ES-I3 (cell line): ENCODE measurements at regions not wholly inside any gene's neighbourhood (a gene's known extent, or its start where the extent isn't known, plus 50 kb on each side); places are given as distances from the start of the nearest gene placed in this dataset.

ENCODE experiments used
- H3K36me3 ChIP-seq: 2 replicates; pipeline ENCODE4 v1.6.1; 2013; ENCODE audit warnings: mild to moderate bottlenecking, low read length, control low read depth, moderate library complexity; ENCODE audit not compliant: insufficient read depth
- H3K4me1 ChIP-seq: 2 replicates; pipeline ENCODE4 v1.6.1; 2013; ENCODE audit warnings: mild to moderate bottlenecking, control low read depth, low read length; ENCODE audit not compliant: insufficient read depth
- H3K9ac ChIP-seq: 2 replicates; pipeline ENCODE4 v1.6.1; 2013; ENCODE audit warnings: low read depth, mild to moderate bottlenecking, low read length, moderate library complexity
- H3K9me3 ChIP-seq: 2 replicates; pipeline ENCODE4 v1.6.1; 2013; ENCODE audit warnings: mild to moderate bottlenecking, low read length, moderate library complexity; ENCODE audit not compliant: control insufficient read depth, insufficient read depth

- Histone ChIP-seq H3K9me3 (no peaks in the 10 kb centered on the region), H3K36me3 (no peaks in the 10 kb centered on the region), H3K9ac (no peak overlapping the region), H3K4me1 (peaks cover 1% of the 10 kb centered on the region; the same call in 1 of the 2 replicates)
Observed at GRCh38 chr2:128973566-128973965, 654.9 kb upstream of the HS6ST1 start.

DNA sequence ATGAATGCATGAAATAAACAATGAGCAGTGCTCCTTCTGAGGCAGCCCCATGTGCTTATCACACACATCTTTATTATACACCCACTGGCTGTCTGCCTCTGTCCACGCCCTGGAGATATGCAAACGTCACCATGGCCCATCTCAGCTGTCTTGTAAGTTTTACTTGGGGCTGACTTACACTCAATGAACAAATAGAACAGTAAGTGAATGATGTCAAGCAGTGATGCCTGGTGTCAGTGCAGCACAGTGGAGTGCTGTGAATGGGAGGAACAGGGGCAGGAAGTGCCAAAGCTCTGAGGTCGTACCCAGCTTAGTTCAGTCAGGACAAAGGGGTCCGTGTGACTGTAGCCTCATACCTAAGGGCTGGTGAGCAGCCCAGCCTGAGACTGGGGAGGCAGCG lies 659.5 kb upstream of the HS6ST1 start:
- H3K36me3 ChIP-seq = no peaks in the 10 kb centered on the region
- no peaks in the 10 kb centered on the region for H3K9me3 ChIP-seq
- H3K9ac ChIP-seq = no peak overlapping the region
- H3K4me1 ChIP-seq = peaks cover 6% of the 10 kb centered on the region; the same call in 1 of the 2 replicates

GRCh38 chr2:128979182-128979581 lies 660.5 kb upstream of the HS6ST1 start:
- H3K9ac ChIP-seq = no peak overlapping the region
- H3K9me3 ChIP-seq = no peaks in the 10 kb centered on the region
- no peaks in the 10 kb centered on the region for H3K36me3 ChIP-seq
- peaks cover 6% of the 10 kb centered on the region; the same call in 1 of the 2 replicates for H3K4me1 ChIP-seq

DNA sequence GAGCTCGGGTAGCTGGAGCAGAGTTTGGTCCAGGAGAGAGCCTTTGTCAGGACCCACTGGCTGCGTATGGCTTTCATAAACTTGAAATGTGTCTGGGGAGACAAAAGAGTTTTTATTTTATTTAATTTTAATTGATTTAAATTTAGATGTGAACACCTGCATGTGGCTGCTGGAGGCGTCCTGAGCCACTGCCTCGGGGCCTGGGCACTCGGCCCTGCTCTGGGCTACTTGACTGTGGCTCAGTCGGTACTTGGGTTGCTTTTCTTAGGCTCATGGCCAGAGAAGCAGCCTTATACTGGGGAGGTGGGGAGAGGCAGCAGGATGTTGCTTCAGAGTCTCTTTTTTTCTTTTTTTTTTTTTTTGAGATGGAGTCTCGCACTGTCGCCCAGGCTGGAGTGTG lies 661.8 kb upstream of the HS6ST1 start:
- H3K9me3 ChIP-seq = no peaks in the 10 kb centered on the region
- H3K9ac ChIP-seq = no peak overlapping the region
- H3K36me3 ChIP-seq = no peaks in the 10 kb centered on the region
- H3K4me1 ChIP-seq = peaks cover 6% of the 10 kb centered on the region; the same call in 1 of the 2 replicates

DNA sequence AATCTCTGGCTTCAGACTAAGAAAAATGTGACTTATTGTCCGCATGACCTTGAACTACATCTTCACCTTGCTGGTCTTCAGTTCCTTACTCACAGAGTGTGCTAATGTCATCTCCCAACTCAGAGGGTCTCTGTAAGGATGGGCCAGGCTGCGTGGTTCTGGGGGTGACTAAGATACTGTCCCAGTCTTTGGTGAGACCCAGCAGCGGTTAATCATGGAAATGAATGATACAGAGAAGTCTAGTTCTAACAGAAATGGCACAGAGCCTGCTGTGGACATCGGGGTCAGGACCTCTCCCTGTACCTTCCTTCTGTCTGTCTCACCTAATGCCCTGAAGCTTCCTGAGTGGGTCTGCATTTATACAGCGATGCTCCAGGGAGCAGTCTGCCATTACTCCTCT lies 662.7 kb upstream of the HS6ST1 start:
- Histone ChIP-seq H3K9ac (no peak overlapping the region), H3K9me3 (no peaks in the 10 kb centered on the region), H3K36me3 (no peaks in the 10 kb centered on the region), H3K4me1 (peaks cover 10% of the 10 kb centered on the region)

DNA sequence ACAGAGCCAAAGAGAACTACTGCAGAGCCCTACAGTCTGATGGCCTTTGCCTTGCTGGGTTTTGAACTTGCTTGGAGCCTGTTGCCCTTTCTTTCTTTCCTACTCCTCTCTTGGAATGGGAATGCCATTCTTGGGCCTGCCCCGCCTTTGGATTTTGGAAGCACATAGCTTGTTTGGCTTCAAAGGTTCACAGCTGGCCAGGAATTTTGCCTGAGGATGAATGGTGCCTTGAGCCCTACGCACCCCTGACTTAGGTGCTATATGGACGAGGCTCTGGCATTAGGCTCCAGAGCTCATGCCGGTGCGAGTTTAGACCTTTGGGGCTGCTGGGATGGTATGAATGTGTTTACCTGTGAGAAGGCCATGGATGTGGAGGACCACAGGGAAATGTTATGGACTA lies 663.3 kb upstream of the HS6ST1 start:
- Histone ChIP-seq H3K4me1 (peaks cover 10% of the 10 kb centered on the region), H3K36me3 (no peaks in the 10 kb centered on the region), H3K9ac (no peak overlapping the region)

DNA sequence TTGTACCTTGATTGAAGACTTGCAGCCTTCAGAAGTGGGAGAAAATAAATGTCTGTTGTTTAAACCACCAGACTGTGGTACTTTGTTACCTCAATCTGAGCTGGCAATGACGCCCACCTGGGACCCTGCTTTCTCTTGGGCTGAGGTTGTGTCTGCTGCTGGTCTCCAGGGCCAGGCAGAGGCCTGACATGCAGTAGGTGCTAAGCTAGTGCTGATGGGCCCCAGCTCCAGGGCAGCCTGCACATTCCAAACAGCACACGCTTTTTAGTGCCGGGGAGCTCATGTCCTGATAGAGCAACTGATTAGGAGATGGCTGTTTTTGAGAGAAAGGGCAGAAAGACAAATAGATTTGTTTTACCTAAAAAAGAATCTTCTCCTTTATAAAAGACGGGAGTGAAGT lies 664.0 kb upstream of the HS6ST1 start:
- H3K9me3 ChIP-seq = no peaks in the 10 kb centered on the region
- H3K36me3 ChIP-seq = no peaks in the 10 kb centered on the region
- peaks cover 10% of the 10 kb centered on the region for H3K4me1 ChIP-seq
- H3K9ac ChIP-seq = no peak overlapping the region

More for the DNA sequence above, 663.3 kb upstream of the HS6ST1 start:
- no peaks in the 10 kb centered on the region for H3K9me3 ChIP-seq

- Histone ChIP-seq H3K36me3 (no peaks in the 10 kb centered on the region), H3K9ac (no peak overlapping the region), H3K9me3 (no peaks in the 10 kb centered on the region), H3K4me1 (peaks cover 10% of the 10 kb centered on the region)
Observed at GRCh38 chr2:128983094-128983493, 664.4 kb upstream of the HS6ST1 start.

DNA sequence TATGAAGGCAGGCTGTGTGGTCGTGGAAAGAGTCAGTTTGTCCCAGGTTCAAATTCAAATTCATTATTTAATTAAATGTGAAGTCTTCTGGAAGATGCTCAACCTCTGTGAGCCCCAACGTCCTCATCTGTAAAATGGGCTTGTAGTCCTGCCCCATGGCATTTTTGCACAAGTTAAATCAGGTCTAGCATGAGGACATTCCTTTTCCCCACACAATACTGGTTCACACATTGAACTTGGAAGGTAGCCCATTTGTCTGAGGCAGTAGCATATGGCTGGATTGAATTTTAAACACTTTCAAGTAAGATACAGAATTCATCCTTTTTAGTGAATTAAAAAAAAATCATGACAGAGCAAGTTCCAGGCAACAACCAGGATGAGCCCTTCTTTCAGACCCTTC lies 665.4 kb upstream of the HS6ST1 start:
- Histone ChIP-seq H3K36me3 (no peaks in the 10 kb centered on the region), H3K9me3 (no peaks in the 10 kb centered on the region), H3K9ac (no peak overlapping the region), H3K4me1 (peaks cover 4% of the 10 kb centered on the region; the same call in 1 of the 2 replicates)

DNA sequence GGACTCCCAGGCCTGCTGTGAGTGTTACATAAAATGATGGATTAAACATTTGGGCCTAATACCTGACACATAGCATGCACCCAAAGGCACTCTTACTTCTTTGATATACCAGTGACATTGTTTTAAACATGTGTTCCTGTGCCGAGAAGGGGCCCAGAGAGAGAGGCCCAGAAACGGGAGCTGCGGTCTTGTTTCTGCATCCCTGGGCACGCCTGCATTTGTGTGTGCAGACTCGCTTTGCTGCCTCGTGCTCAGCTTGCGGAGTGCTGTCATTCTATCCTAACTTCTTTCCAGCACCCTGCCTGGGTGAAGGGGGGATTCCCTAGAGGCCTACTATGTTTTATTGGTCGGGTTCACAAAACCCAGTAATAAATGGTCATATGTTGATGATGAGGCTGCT lies 666.2 kb upstream of the HS6ST1 start:
- Histone ChIP-seq H3K9ac (no peak overlapping the region), H3K4me1 (peaks cover 4% of the 10 kb centered on the region; the same call in 1 of the 2 replicates), H3K36me3 (no peaks in the 10 kb centered on the region), H3K9me3 (no peaks in the 10 kb centered on the region)

DNA sequence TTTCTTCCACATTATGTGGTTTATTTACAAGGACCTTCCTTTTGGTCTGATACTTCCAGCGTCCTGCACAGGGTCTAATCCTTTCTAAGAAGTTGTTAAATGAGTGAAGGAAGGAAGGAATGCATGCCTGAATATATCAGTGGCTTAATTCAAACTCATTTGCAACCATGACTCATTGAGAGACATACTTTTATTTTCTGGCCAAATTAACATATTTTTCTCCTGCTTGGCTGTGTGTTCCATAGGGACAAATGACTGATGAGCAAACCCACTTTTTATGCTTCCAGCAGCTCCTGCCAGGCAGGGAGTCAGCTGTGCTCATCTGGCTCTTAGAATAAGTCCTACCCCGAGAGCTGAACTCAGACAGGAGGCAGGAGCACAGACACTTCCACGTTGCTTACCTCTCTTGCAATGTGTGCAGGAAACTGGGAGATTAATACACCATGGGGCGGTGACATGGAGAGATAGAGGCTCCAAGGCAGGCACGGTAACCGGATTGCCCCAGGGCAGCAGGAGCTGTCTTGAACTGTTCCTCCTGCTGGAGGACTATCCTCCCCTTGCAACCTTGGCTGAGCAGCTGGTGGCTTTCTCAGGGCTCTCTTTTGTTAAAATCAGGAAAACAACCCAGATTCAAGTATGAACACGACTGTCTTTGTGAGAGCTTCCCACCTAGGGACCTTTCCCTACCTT lies 667.5 kb upstream of the HS6ST1 start:
- H3K4me1 ChIP-seq = peaks cover 4% of the 10 kb centered on the region; the same call in 1 of the 2 replicates
- no peaks in the 10 kb centered on the region for H3K9me3 ChIP-seq
- H3K36me3 ChIP-seq = no peaks in the 10 kb centered on the region
- no peak overlapping the region for H3K9ac ChIP-seq

DNA sequence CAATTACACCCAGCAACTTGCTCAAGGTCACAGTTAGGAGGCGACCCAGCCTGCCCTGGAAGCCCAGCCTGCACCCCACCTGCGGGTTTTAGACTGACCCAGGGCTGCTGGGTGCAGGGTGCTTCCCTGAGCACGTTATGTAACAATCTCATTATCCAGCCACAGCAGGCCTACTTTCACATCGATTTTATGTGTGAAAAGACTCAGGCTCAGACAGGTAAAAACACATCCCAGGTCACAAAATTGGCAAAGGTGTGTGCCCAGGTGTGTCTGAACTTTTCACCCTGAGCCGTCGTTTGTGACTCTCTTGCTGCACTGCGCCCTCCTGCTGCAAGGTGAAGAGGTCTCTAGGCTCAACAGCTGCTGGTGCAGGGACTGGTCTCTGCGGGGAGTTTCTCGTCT lies 668.2 kb upstream of the HS6ST1 start:
- H3K4me1 ChIP-seq = peaks cover 4% of the 10 kb centered on the region; the same call in 1 of the 2 replicates
- no peaks in the 10 kb centered on the region for H3K36me3 ChIP-seq
- no peak overlapping the region for H3K9ac ChIP-seq
- H3K9me3 ChIP-seq = no peaks in the 10 kb centered on the region

DNA sequence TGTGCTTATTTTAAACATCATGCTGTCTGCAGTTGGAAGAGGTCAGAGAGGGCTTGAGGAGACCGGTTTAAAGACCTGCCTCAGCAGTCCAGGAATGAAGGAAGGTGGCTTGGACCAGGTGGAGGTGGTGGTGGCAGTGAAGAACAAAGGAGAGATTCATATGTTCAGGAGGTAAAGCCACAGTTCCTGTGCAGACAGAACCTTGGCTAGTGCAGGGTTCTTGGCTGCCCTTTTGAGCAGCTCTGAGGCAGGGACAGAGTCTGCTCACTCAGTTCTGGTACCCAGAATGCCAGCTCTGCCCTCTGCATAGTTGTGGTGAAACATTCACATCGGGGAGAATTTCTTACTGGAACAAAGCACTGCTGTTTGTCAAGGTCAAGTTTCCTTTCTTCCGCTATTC lies 669.7 kb upstream of the HS6ST1 start:
- Histone ChIP-seq H3K9ac (no peak overlapping the region), H3K4me1 (peaks cover 4% of the 10 kb centered on the region; the same call in 1 of the 2 replicates), H3K36me3 (no peaks in the 10 kb centered on the region), H3K9me3 (no peaks in the 10 kb centered on the region)

DNA sequence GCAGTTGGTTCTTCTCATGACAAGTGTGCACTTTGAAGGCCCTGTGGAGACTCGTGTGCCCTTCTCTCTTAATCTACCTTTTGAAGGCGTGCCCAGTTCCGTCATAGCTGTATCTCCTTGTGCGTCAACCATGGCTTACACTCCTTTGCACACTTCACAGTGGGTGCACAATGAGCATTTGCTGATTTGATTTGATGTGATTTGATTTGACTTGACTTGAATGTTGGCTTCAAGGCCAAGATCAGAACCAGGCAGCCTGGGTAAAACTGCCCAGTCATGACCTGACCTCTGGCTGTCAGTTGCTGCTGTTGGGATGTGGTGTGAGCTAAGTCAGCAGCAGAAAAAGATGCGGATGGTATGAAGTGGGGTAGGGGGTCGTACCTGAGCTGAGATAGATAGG lies 670.3 kb upstream of the HS6ST1 start:
- no peaks in the 10 kb centered on the region for H3K36me3 ChIP-seq
- H3K9me3 ChIP-seq = no peaks in the 10 kb centered on the region
- H3K4me1 ChIP-seq = peaks cover 4% of the 10 kb centered on the region; the same call in 1 of the 2 replicates
- H3K9ac ChIP-seq = no peak overlapping the region

DNA sequence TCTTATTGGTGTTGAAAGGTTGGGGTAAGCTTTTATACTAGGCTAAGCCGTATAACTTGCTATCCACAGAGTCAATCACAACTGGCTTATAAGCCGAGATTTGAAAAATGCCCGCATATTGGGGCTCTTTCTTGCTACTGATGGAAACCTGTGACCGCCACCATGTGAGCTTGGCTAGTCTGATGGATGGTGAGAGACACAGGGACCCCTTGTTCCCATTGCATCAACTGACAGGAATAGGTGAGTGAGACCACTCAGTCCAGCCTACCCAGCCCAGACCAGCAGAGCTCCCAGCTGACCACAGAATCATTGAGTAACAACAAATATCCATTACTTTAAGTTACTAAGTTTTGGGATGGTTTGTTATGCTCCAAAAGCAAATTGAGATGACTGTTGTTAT lies 676.4 kb upstream of the HS6ST1 start:
- Histone ChIP-seq H3K9ac (no peak overlapping the region), H3K9me3 (no peaks in the 10 kb centered on the region), H3K4me1 (no peaks in the 10 kb centered on the region), H3K36me3 (no peaks in the 10 kb centered on the region)
